ENCODE measurements at regions not wholly inside any gene's neighbourhood (a gene's known extent, or its start where the extent isn't known, plus 50 kb on each side); places are given as distances from the start of the nearest gene placed in this dataset.
"Not testable (repeated sequence)": the region's sequence is repeated elsewhere in the genome, so short reads cannot be mapped to it uniquely, and the experiment has no call there.

DNA sequence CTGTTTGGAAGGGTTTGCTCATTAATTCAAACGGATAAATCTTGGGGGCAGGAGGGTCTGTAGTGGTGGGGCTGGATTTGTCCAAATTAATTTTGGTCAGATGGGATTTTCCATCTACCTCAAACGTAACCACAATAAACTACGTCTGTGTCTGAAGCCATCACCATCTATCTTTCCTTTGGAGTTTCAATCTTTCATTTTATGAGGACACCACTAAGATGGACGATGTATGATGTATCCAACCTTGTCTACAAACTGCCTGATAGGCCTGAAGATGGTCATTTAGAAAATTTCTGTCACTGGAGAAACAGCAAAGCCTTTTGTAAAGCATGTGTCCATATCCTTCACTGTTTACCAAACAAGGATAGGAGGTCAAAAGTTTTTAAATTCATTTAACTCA, 138.6 kb upstream of the MARCKS start:
- Histone ChIP-seq H3K36me3 (ENCODE audit: control insufficient read depth, insufficient read depth, low read length) (no peaks in the 10 kb centered on the region), H2AFZ (no peak overlapping the region), H3K27ac (no peak overlapping the region), H3K27me3 (ENCODE audit: control insufficient read depth, insufficient read depth, low read length) (no peaks in the 10 kb centered on the region), H3K4me3 (ENCODE audit: low read depth, low read length) (no peak overlapping the region), H3K9ac (no peak overlapping the region), H3K9me3 (ENCODE audit: control insufficient read depth, low read length) (no peaks in the 10 kb centered on the region), H3K4me2 (ENCODE audit: low read length) (no peak overlapping the region), H3K79me2 (no peaks in the 10 kb centered on the region), H3K4me1 (no peaks in the 10 kb centered on the region)
- TF ChIP-seq, protein P1, sequence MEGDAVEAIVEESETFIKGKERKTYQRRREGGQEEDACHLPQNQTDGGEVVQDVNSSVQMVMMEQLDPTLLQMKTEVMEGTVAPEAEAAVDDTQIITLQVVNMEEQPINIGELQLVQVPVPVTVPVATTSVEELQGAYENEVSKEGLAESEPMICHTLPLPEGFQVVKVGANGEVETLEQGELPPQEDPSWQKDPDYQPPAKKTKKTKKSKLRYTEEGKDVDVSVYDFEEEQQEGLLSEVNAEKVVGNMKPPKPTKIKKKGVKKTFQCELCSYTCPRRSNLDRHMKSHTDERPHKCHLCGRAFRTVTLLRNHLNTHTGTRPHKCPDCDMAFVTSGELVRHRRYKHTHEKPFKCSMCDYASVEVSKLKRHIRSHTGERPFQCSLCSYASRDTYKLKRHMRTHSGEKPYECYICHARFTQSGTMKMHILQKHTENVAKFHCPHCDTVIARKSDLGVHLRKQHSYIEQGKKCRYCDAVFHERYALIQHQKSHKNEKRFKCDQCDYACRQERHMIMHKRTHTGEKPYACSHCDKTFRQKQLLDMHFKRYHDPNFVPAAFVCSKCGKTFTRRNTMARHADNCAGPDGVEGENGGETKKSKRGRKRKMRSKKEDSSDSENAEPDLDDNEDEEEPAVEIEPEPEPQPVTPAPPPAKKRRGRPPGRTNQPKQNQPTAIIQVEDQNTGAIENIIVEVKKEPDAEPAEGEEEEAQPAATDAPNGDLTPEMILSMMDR (IDR thresholded peaks at IDR 0.05): no peak

DNA sequence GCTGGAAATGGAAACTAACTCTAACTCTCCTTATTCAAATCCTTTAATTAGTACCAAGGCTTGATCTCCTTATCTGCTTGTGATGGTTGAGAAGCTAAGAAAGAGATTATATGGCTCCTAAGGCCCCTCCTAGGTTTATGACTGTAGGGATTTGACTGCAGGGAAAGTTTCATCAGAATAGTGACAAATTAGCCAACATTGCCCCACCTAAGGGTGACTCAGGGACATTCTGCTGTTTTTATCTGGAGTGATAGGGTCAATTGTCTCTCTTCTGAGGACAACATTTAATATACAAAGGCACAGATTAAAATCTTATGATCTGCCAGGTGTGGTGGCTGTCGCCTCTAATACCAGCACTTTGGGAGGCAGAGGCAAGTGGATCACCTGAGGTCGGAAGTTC, 138.1 kb upstream of the MARCKS start:
- TF ChIP-seq, protein P1 (IDR thresholded peaks at IDR 0.05): no peak
- Histone ChIP-seq H3K36me3 (ENCODE audit: control insufficient read depth, insufficient read depth, low read length) (no peaks in the 10 kb centered on the region), H2AFZ (no peak overlapping the region), H3K27ac (no peak overlapping the region), H3K27me3 (ENCODE audit: control insufficient read depth, insufficient read depth, low read length) (no peaks in the 10 kb centered on the region), H3K9me3 (ENCODE audit: control insufficient read depth, low read length) (no peaks in the 10 kb centered on the region), H3K4me1 (no peaks in the 10 kb centered on the region), H3K4me2 (ENCODE audit: low read length) (no peak overlapping the region), H3K79me2 (no peaks in the 10 kb centered on the region), H3K9ac (no peak overlapping the region), H3K4me3 (ENCODE audit: low read depth, low read length) (no peak overlapping the region)

DNA sequence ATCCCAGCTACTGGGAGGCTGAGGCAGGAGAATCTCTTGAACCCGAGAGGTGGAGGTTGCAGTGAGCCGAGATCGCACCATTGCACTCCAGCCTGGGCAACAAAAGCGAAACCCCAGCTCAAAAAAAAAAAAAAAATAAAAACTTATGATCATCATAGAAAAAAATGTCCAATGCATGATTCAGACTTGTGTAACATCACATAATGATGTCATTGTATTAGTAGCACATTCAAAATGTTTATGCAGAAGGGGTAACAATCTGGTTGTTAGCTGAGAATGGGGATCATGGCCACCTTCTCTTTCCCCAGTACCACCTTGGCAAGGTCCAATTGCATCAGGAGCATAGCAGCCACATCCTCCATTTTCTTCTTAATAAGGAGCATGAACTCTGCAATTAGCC, 137.6 kb upstream of the MARCKS start:
- Histone ChIP-seq H3K4me3 (ENCODE audit: low read depth, low read length) (no peak overlapping the region), H3K79me2 (no peaks in the 10 kb centered on the region), H3K4me2 (ENCODE audit: low read length) (no peak overlapping the region), H3K27me3 (ENCODE audit: control insufficient read depth, insufficient read depth, low read length) (no peaks in the 10 kb centered on the region), H3K27ac (no peak overlapping the region), H3K4me1 (no peaks in the 10 kb centered on the region), H3K9me3 (ENCODE audit: control insufficient read depth, low read length) (no peaks in the 10 kb centered on the region), H3K9ac (no peak overlapping the region), H2AFZ (no peak overlapping the region), H3K36me3 (ENCODE audit: control insufficient read depth, insufficient read depth, low read length) (no peaks in the 10 kb centered on the region)
- TF ChIP-seq, protein P1 (IDR thresholded peaks at IDR 0.05): no peak

DNA sequence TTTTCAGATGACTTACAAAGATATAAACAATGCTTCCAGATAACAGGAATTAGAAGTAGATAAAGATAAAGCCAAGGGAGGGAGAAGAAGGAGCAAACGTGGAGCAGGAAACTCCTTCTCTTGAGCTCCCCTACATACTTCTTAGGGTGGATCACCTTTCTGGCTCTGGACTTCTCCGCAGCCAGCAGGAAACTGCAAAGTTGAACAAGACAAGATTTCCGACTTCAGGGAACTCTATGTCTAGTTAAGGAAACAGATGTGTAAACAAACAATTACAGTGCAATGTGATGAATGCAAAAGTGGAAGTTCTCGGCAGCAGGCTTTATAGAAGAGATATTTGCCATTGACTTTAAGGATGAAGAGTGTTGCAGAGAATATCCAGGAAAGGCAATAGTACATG, 134.0 kb upstream of the MARCKS start:
- H3K36me3 ChIP-seq (ENCODE audit: control insufficient read depth, insufficient read depth, low read length): no peaks in the 10 kb centered on the region
- no peaks in the 10 kb centered on the region for H3K27me3 ChIP-seq (ENCODE audit: control insufficient read depth, insufficient read depth, low read length)
- H3K4me1 ChIP-seq: no peaks in the 10 kb centered on the region
- H3K9ac ChIP-seq: no peak overlapping the region
- no peak overlapping the region for H2AFZ ChIP-seq
- H3K27ac ChIP-seq: no peak overlapping the region
- H3K9me3 ChIP-seq (ENCODE audit: control insufficient read depth, low read length): no peaks in the 10 kb centered on the region
- no peak overlapping the region for H3K4me2 ChIP-seq (ENCODE audit: low read length)
- no peaks in the 10 kb centered on the region for H3K79me2 ChIP-seq
- no peak overlapping the region for H3K4me3 ChIP-seq (ENCODE audit: low read depth, low read length)
- TF ChIP-seq, protein P1 (IDR thresholded peaks at IDR 0.05): no peak

DNA sequence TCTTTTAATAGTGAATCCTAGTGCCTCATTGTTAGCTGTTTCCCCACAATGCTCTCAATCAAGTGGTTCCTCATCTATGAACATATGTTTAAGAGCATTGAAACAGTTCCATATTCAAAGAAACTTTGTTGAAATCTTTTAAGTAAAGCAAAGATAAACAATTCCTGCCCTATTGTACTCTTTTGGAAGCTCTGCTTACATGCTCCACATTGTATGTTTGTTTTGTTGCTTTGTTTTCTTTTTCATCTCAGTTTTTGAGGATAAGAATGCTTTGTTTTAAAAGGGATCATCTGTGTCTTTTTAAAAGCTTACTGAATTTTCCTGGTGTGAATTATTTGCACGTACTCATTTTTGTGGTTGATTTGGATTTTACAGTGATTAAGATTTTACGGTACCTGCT, 132.2 kb upstream of the MARCKS start:
- not testable (repeated sequence) for H3K4me3 ChIP-seq (ENCODE audit: low read depth, low read length); H3K36me3 ChIP-seq (ENCODE audit: control insufficient read depth, insufficient read depth, low read length); H3K4me2 ChIP-seq (ENCODE audit: low read length)

More for the DNA sequence above, 132.2 kb upstream of the MARCKS start:
- H3K79me2 ChIP-seq; H3K27me3 ChIP-seq (ENCODE audit: control insufficient read depth, insufficient read depth, low read length); H2AFZ ChIP-seq; H3K27ac ChIP-seq; H3K9ac ChIP-seq; H3K4me1 ChIP-seq; H3K9me3 ChIP-seq (ENCODE audit: control insufficient read depth, low read length): not testable (repeated sequence)
